Astrocyte of the spinal cord (primary cell): ENCODE measurements at regions not wholly inside any gene's neighbourhood (a gene's known extent, or its start where the extent isn't known, plus 50 kb on each side); places are given as distances from the start of the nearest gene placed in this dataset.

ENCODE experiments used
- DNase-seq: peaks from one replicate; pipeline ENCODE4 v3.0.0; 2011; ENCODE audit warnings: low read depth, low spot score
- H3K4me3 ChIP-seq: 2 replicates; pipeline ENCODE4 v1.5.1; 2011; ENCODE audit warnings: low read depth, mild to moderate bottlenecking, low read length, moderate library complexity
- in situ Hi-C: cut with HindIII; loops from 2 replicates; pipeline ENCODE4 v1.10.0; 2017; ENCODE audit warnings: low sequenced_read_pairs
- TF ChIP-seq, protein P1 (sequence below): IDR thresholded peaks from 2 replicates; pipeline ENCODE4 v1.5.1; 2012; ENCODE audit warnings: low read depth, mild to moderate bottlenecking, low read length, inconsistent platforms

DNA sequence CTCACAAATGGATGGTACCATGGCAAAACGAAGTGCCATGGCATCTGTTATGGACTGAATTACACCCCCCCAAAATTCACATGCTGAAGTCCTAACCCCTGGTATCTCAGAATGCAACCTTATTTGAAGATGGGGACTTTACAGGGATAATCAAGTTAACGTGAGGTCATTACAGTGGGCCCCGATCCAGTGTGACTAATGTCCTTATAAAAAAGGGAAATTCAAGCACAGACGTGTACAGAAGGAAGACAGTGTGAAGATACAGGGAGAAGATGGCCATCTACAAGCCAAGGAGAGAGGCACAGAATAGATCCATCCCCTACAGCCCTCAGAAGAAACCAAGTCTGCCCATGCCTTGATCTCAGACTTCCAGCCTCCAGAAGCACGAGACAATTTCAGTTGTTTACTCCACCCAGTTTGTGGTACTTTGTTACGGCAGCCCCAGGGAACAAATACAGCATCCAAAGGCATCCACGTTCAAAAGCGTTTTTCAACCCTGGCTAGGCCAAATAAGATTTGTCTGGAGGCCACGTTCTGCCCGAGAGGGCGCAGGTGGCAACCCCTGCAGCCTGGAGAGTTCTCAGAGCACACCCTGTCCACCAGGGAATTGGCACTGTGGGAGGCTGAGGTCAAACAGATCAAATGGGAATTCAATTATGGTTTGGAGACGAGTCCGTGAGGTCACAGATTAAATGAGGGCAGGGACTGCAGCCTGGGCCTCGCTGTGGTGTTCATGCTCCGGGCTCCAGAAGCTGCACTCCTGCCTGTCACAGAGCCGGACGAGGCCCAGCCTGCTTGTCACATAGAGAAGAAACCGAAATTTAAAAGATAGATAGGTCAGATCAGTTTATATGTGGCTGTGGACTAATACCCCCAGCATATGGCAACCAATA, 494.8 kb downstream of the SHQ1 start:
- in situ Hi-C loops = no loop called here
- DNase-seq = no peak
- H3K4me3 ChIP-seq = no peak overlapping the region
- TF ChIP-seq, protein P1, sequence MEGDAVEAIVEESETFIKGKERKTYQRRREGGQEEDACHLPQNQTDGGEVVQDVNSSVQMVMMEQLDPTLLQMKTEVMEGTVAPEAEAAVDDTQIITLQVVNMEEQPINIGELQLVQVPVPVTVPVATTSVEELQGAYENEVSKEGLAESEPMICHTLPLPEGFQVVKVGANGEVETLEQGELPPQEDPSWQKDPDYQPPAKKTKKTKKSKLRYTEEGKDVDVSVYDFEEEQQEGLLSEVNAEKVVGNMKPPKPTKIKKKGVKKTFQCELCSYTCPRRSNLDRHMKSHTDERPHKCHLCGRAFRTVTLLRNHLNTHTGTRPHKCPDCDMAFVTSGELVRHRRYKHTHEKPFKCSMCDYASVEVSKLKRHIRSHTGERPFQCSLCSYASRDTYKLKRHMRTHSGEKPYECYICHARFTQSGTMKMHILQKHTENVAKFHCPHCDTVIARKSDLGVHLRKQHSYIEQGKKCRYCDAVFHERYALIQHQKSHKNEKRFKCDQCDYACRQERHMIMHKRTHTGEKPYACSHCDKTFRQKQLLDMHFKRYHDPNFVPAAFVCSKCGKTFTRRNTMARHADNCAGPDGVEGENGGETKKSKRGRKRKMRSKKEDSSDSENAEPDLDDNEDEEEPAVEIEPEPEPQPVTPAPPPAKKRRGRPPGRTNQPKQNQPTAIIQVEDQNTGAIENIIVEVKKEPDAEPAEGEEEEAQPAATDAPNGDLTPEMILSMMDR = no peak

- in situ Hi-C loops = no loop called here
- no peak overlapping the region for H3K4me3 ChIP-seq
- TF ChIP-seq, protein P1 = no peak
- no peak for DNase-seq
These were observed 496.1 kb downstream of the SHQ1 start for GRCh38 chr3:72352176-72352575.

DNA sequence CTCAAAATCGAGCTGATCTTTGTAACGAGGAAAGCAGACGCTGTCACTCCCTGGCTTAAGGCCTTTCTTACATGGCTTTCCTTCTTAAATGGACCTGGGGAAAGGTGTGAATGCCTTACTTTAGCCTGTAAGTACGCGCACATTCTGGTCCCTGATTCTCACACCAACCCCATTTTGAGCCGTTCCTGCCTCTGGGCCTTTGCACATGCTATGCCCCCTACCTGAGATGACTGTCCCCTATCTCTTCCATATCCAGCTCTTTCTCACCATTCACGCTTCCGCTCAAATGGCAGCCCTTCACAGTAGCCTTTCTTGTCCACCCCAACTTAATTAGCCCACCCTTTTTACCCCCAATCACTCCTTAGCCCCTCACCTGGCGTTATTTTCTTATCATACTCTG, 496.7 kb downstream of the SHQ1 start:
- no peak overlapping the region for H3K4me3 ChIP-seq
- no peak for DNase-seq
- TF ChIP-seq, protein P1 = no peak
- in situ Hi-C loops = no loop called here

- no peak for DNase-seq
- TF ChIP-seq, protein P1 = no peak
These were observed 497.3 kb downstream of the SHQ1 start for GRCh38 chr3:72350761-72351505.

GRCh38 chr3:72348357-72348756, 499.9 kb downstream of the SHQ1 start:
- H3K4me3 ChIP-seq = no peak overlapping the region
- DNase-seq = no peak
- in situ Hi-C loops = no loop called here
- TF ChIP-seq, protein P1 = no peak

More at GRCh38 chr3:72350761-72351505, 497.3 kb downstream of the SHQ1 start:
- H3K4me3 ChIP-seq = no peak overlapping the region
- in situ Hi-C loops = no loop called here

DNA sequence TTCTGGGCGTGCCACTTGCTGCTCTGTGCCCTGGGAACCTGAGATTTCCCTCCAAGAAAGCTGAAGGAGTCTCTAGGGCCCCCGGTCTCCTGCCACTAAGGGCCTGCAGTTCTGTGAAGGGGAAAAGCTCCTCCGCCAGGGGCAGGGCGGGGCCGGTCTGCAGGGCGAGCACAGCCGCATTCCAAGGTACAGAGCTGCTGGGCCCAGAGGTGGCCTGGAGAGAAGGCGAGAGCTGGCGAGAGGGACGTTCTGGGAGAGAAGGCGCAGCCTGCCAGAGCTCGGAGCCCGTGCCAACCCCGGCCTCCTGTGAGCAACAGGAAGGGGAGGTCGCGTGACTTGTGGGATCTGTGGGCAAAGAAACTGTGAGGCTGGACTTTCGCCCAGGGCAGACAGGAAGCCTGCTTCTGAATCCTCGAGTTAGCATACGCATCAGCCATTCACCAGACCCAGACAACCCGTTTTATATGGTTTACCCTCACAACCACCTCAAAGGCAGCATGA, 500.4 kb downstream of the SHQ1 start:
- no peak overlapping the region for H3K4me3 ChIP-seq
- DNase-seq = peak; percentile 90
- in situ Hi-C loops = no loop called here
- TF ChIP-seq, protein P1 = peak; percentile 11
